ENCODE measurements at regions not wholly inside any gene's neighbourhood (a gene's known extent, or its start where the extent isn't known, plus 50 kb on each side); places are given as distances from the start of the nearest gene placed in this dataset.

DNA sequence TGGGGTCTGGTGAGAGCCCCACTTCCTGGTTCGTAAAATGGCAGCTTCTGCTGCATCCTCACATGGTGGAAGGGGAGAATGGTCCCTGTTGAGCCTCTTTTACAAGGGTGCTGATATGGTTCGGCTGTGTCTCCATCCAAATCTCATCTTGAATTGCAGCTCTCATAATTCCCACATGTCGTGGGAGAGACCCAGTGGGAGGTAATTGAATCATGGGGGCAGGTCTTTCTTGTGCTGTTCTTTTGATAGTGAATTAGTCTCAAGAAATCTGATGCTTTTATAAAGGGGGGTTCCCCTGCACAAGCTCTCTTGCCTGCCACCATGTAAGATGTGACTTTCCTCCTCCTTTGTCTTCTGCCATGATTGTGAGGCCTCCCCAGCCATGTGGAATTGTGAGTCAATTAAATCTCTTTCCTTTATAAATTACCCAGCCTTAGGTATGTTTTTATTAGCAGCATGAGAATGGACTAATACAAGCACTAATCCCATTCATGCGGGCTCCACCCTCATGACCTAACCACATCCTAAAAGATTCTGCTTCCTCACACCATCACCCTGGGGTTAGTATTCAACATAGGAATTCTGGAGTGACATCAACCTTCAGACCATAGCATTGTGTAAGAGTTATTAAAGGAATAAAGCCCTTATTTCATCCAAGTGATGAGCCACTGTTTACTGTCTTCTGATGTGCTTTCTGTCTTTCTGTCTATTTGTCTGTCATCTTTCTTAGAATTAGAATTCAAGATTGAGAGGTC, 159.0 kb upstream of the IRS2 start:
- Mint-ChIP-seq H3K4me1 (no peaks in the 10 kb centered on the region), H3K9me3 (peaks cover 10% of the 10 kb centered on the region), H3K36me3 (no peaks in the 10 kb centered on the region), H3K4me3 (no peak overlapping the region), H3K27ac (no peak overlapping the region), H3K27me3 (ENCODE audit: insufficient read depth, low read depth) (no peaks in the 10 kb centered on the region)
- Histone ChIP-seq H3K36me3 (no peaks in the 10 kb centered on the region), H3K9me3 (ENCODE audit: low read depth) (no peaks in the 10 kb centered on the region), H3K4me1 (no peaks in the 10 kb centered on the region), H3K27me3 (no peaks in the 10 kb centered on the region), H3K79me2 (ENCODE audit: low read depth) (no peaks in the 10 kb centered on the region), H4K20me1 (ENCODE audit: low read depth) (no peaks in the 10 kb centered on the region), H3F3A (ENCODE audit: low read depth) (no peaks in the 10 kb centered on the region), H3K9ac (no peak overlapping the region), H3K4me2 (no peak overlapping the region), H3K4me3 (no peak overlapping the region), H3K27ac (no peak overlapping the region), H2AFZ (replicated peaks) (no peak overlapping the region)
- TF ChIP-seq EZH2 (IDR thresholded peaks at IDR 0.05) (no peak), EZH2phosphoT487 (IDR thresholded peaks at IDR 0.05) (no peak)
- no peak for DNase-seq (ENCODE audit: low spot score)

DNA sequence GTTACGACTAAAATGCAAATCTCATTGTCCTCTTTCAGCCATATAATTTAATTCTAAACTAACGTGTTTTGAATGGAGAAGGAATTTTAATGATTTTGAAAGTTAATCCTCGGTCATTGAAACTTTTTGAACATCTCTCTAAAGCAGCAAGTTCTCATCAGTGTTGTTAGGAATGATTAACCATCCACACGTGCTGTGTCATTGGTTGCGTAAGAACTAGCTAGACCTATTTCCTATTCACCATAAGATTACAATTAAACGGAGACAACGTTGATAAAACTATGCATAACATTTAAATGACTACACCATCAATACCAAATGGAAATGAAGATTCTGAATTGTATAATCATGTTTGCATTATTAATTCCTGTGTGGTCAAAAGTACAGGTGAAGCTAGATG, 155.6 kb upstream of the IRS2 start:
- Mint-ChIP-seq H3K27me3 (ENCODE audit: insufficient read depth, low read depth) (peaks cover under 1% of the 10 kb centered on the region), H3K9me3 (peaks cover 6% of the 10 kb centered on the region), H3K27ac (no peak overlapping the region), H3K4me3 (no peak overlapping the region), H3K36me3 (no peaks in the 10 kb centered on the region), H3K4me1 (no peaks in the 10 kb centered on the region)
- Histone ChIP-seq H3K36me3 (no peaks in the 10 kb centered on the region), H3K4me2 (no peak overlapping the region), H4K20me1 (ENCODE audit: low read depth) (no peaks in the 10 kb centered on the region), H3K4me3 (no peak overlapping the region), H3K9ac (no peak overlapping the region), H3K4me1 (peaks cover 9% of the 10 kb centered on the region), H3K9me3 (ENCODE audit: low read depth) (no peaks in the 10 kb centered on the region), H3K79me2 (ENCODE audit: low read depth) (no peaks in the 10 kb centered on the region), H3K27ac (no peak overlapping the region), H2AFZ (replicated peaks) (no peak overlapping the region), H3F3A (ENCODE audit: low read depth) (no peaks in the 10 kb centered on the region), H3K27me3 (no peaks in the 10 kb centered on the region)
- DNase-seq (ENCODE audit: low spot score) = no peak
- TF ChIP-seq, protein P1, sequence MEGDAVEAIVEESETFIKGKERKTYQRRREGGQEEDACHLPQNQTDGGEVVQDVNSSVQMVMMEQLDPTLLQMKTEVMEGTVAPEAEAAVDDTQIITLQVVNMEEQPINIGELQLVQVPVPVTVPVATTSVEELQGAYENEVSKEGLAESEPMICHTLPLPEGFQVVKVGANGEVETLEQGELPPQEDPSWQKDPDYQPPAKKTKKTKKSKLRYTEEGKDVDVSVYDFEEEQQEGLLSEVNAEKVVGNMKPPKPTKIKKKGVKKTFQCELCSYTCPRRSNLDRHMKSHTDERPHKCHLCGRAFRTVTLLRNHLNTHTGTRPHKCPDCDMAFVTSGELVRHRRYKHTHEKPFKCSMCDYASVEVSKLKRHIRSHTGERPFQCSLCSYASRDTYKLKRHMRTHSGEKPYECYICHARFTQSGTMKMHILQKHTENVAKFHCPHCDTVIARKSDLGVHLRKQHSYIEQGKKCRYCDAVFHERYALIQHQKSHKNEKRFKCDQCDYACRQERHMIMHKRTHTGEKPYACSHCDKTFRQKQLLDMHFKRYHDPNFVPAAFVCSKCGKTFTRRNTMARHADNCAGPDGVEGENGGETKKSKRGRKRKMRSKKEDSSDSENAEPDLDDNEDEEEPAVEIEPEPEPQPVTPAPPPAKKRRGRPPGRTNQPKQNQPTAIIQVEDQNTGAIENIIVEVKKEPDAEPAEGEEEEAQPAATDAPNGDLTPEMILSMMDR (IDR thresholded peaks at IDR 0.05) = no peak
- TF ChIP-seq EZH2phosphoT487 (IDR thresholded peaks at IDR 0.05) (no peak), EZH2 (IDR thresholded peaks at IDR 0.05) (no peak)

DNA sequence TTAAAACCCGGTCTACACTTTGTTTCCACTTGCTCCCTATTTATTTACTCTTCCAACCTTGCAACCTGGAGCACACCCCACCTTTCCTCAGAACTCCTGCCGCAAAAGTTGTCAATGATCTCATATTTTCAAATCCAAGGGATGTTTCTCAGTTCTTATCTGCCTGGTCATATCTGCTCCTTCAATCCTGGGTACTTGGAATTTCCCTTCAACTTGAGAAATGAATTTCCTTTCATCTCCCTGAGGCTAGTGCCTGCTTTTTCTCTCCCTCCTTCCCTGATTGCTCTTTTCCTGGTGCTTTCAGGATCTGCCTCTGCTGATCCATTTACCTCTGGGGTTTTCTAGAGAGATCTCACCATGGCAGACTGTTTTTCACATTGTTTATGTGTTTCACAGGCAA, 154.8 kb upstream of the IRS2 start:
- no peaks in the 10 kb centered on the region for H4K20me1 ChIP-seq (ENCODE audit: low read depth)
- Mint-ChIP-seq H3K27ac (no peak overlapping the region), H3K36me3 (no peaks in the 10 kb centered on the region), H3K9me3 (peaks cover 6% of the 10 kb centered on the region), H3K4me3 (no peak overlapping the region), H3K4me1 (no peaks in the 10 kb centered on the region), H3K27me3 (ENCODE audit: insufficient read depth, low read depth) (peaks cover 2% of the 10 kb centered on the region)
- H3K27ac ChIP-seq = no peak overlapping the region
- no peaks in the 10 kb centered on the region for H3K36me3 ChIP-seq
- no peaks in the 10 kb centered on the region for H3K27me3 ChIP-seq
- no peaks in the 10 kb centered on the region for H3K79me2 ChIP-seq (ENCODE audit: low read depth)
- no peaks in the 10 kb centered on the region for H3F3A ChIP-seq (ENCODE audit: low read depth)
- TF ChIP-seq, protein P1 (IDR thresholded peaks at IDR 0.05) = no peak
- TF ChIP-seq EZH2 (IDR thresholded peaks at IDR 0.05) = no peak
- TF ChIP-seq EZH2phosphoT487 (IDR thresholded peaks at IDR 0.05) = no peak
- no peak overlapping the region for H2AFZ ChIP-seq (replicated peaks)
- no peak overlapping the region for H3K4me3 ChIP-seq
- peaks cover 9% of the 10 kb centered on the region for H3K4me1 ChIP-seq
- DNase-seq (ENCODE audit: low spot score) = no peak
- H3K9me3 ChIP-seq (ENCODE audit: low read depth) = no peaks in the 10 kb centered on the region
- H3K9ac ChIP-seq = no peak overlapping the region
- H3K4me2 ChIP-seq = no peak overlapping the region

- Mint-ChIP-seq H3K4me3 (no peak overlapping the region), H3K27ac (no peak overlapping the region), H3K27me3 (ENCODE audit: insufficient read depth, low read depth) (peaks cover 2% of the 10 kb centered on the region), H3K4me1 (no peaks in the 10 kb centered on the region), H3K36me3 (no peaks in the 10 kb centered on the region), H3K9me3 (peaks cover 6% of the 10 kb centered on the region)
- Histone ChIP-seq H3K36me3 (no peaks in the 10 kb centered on the region), H3K79me2 (ENCODE audit: low read depth) (no peaks in the 10 kb centered on the region), H3K4me2 (no peak overlapping the region), H4K20me1 (ENCODE audit: low read depth) (no peaks in the 10 kb centered on the region), H3K27ac (no peak overlapping the region), H3K9me3 (ENCODE audit: low read depth) (no peaks in the 10 kb centered on the region), H3K27me3 (no peaks in the 10 kb centered on the region), H3F3A (ENCODE audit: low read depth) (no peaks in the 10 kb centered on the region), H3K4me1 (peaks cover 9% of the 10 kb centered on the region), H2AFZ (replicated peaks) (no peak overlapping the region), H3K4me3 (no peak overlapping the region), H3K9ac (no peak overlapping the region)
- DNase-seq (ENCODE audit: low spot score) = no peak
- TF ChIP-seq EZH2phosphoT487 (IDR thresholded peaks at IDR 0.05) (no peak), EZH2 (IDR thresholded peaks at IDR 0.05) (no peak)
- TF ChIP-seq, protein P1 (IDR thresholded peaks at IDR 0.05) = no peak
Observed at GRCh38 chr13:109940637-109941036, 154.3 kb upstream of the IRS2 start.

All from neural progenitor cell (in vitro differentiated cells).